ENCODE measurements at regions not wholly inside any gene's neighbourhood (a gene's known extent, or its start where the extent isn't known, plus 50 kb on each side); places are given as distances from the start of the nearest gene placed in this dataset.

- Histone ChIP-seq H3K36me3 (ENCODE audit: insufficient read depth) (no peaks in the 10 kb centered on the region), H3K4me1 (ENCODE audit: insufficient read depth) (peaks cover 11% of the 10 kb centered on the region), H2AFZ (no peak overlapping the region), H3K9me2 (ENCODE audit: insufficient read depth) (no peaks in the 10 kb centered on the region; the same call in 1 of the 2 replicates), H3K4me3 (no peak overlapping the region), H3K79me2 (replicated peaks; ENCODE audit: insufficient read depth) (no peaks in the 10 kb centered on the region), H3K27me3 (ENCODE audit: insufficient read depth) (no peaks in the 10 kb centered on the region), H3K27ac (ENCODE audit: low read depth) (no peak overlapping the region), H3F3A (replicated peaks; ENCODE audit: low read depth) (no peaks in the 10 kb centered on the region), H3K4me2 (no peak overlapping the region), H4K20me1 (replicated peaks; ENCODE audit: insufficient read depth) (no peaks in the 10 kb centered on the region)
- H3K36me3 Mint-ChIP-seq (ENCODE audit: low read depth): no peaks in the 10 kb centered on the region
- no peak overlapping the region for H3K4me3 Mint-ChIP-seq
- H3K27ac Mint-ChIP-seq: no peak overlapping the region
- peaks cover 2% of the 10 kb centered on the region for H3K27me3 Mint-ChIP-seq (ENCODE audit: insufficient read depth, low read depth, poor library complexity)
- no peaks in the 10 kb centered on the region for H3K9me3 Mint-ChIP-seq
- DNase-seq (ENCODE audit: low spot score) (no peak), ATAC-seq (no peak)
- peaks cover 25% of the 10 kb centered on the region for H3K4me1 Mint-ChIP-seq
- no peak for TF ChIP-seq ZNF114 (CRISPR knock-in tag; IDR thresholded peaks at IDR 0.05)
- TF ChIP-seq POLR2AphosphoS5 (IDR thresholded peaks at IDR 0.05; ENCODE audit: low read depth): no peak
- TF ChIP-seq EZH2 (IDR thresholded peaks at IDR 0.05; ENCODE audit: low read depth, unreplicated experiment): no peak
- TF ChIP-seq CTCF (conservative IDR thresholded peaks at IDR 0.05; ENCODE audit: low read depth in 2 of 2): no peak
Observed at GRCh38 chr3:72580900-72581299, 267.3 kb downstream of the SHQ1 start.

DNA sequence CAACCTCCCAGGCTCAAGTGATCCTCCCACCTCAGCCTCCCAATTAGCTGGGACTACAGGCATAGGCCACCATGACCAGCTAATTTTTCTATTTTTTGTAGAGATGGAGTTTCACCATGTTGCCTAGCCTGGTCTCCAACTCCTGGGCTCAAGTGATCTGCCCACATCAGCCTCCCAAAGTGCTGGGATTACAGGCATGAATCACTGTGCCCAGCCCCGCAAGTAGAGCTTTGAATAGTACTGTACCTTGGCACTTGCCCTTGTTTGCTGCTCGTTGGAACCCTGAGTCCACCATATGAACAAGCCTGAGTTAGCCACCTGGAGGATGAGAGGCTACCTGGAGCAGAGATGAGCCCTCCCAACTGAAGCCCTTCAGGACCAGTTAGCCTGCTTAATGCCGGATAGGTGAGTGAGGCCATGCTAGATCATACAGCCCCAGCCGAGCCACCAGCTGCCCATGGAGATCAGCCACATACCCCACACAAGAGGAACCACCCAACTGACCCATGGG lies 267.9 kb downstream of the SHQ1 start:
- Histone ChIP-seq H3K79me2 (replicated peaks; ENCODE audit: insufficient read depth) (no peaks in the 10 kb centered on the region), H3K4me2 (no peak overlapping the region), H3K4me3 (no peak overlapping the region), H2AFZ (no peak overlapping the region), H3K27ac (ENCODE audit: low read depth) (no peak overlapping the region), H3K4me1 (ENCODE audit: insufficient read depth) (peaks cover 11% of the 10 kb centered on the region), H3K9me2 (ENCODE audit: insufficient read depth) (no peaks in the 10 kb centered on the region; the same call in 1 of the 2 replicates), H3F3A (replicated peaks; ENCODE audit: low read depth) (no peaks in the 10 kb centered on the region), H3K27me3 (ENCODE audit: insufficient read depth) (no peaks in the 10 kb centered on the region), H3K36me3 (ENCODE audit: insufficient read depth) (no peaks in the 10 kb centered on the region), H4K20me1 (replicated peaks; ENCODE audit: insufficient read depth) (no peaks in the 10 kb centered on the region)
- peaks cover 2% of the 10 kb centered on the region for H3K27me3 Mint-ChIP-seq (ENCODE audit: insufficient read depth, low read depth, poor library complexity)
- peaks cover 24% of the 10 kb centered on the region for H3K4me1 Mint-ChIP-seq
- ATAC-seq (no peak), DNase-seq (ENCODE audit: low spot score) (no peak)
- H3K36me3 Mint-ChIP-seq (ENCODE audit: low read depth): no peaks in the 10 kb centered on the region
- no peak overlapping the region for H3K27ac Mint-ChIP-seq
- H3K9me3 Mint-ChIP-seq: no peaks in the 10 kb centered on the region
- H3K4me3 Mint-ChIP-seq: no peak overlapping the region
- TF ChIP-seq REST (IDR thresholded peaks at IDR 0.05; ENCODE audit: unreplicated experiment) (no peak), CREB1 (CRISPR knock-in tag; IDR thresholded peaks at IDR 0.05; ENCODE audit: low read depth) (no peak), CTCF (conservative IDR thresholded peaks at IDR 0.05; ENCODE audit: low read depth in 2 of 2) (no peak), ZNF114 (CRISPR knock-in tag; IDR thresholded peaks at IDR 0.05) (no peak)
- TF ChIP-seq, protein P1, sequence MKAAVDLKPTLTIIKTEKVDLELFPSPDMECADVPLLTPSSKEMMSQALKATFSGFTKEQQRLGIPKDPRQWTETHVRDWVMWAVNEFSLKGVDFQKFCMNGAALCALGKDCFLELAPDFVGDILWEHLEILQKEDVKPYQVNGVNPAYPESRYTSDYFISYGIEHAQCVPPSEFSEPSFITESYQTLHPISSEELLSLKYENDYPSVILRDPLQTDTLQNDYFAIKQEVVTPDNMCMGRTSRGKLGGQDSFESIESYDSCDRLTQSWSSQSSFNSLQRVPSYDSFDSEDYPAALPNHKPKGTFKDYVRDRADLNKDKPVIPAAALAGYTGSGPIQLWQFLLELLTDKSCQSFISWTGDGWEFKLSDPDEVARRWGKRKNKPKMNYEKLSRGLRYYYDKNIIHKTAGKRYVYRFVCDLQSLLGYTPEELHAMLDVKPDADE (IDR thresholded peaks at IDR 0.05): no peak
